ENCODE measurements at regions not wholly inside any gene's neighbourhood (a gene's known extent, or its start where the extent isn't known, plus 50 kb on each side); places are given as distances from the start of the nearest gene placed in this dataset.

GRCh38 chr5:4949108-4949507 lies 191.0 kb upstream of the ADAMTS16 start:
- TF ChIP-seq REST (IDR thresholded peaks at IDR 0.05; ENCODE audit: low read depth) (no peak), MAX (IDR thresholded peaks at IDR 0.05) (no peak), TAF1 (IDR thresholded peaks at IDR 0.05; ENCODE audit: low read depth) (no peak), YY1 (IDR thresholded peaks at IDR 0.05; ENCODE audit: low read depth) (no peak), CREB1 (IDR thresholded peaks at IDR 0.05; ENCODE audit: low read depth) (no peak), NFIC (IDR thresholded peaks at IDR 0.05) (no peak)

Measured in Ishikawa (cell line).